SK-N-SH (cell line): ENCODE measurements at regions not wholly inside any gene's neighbourhood (a gene's known extent, or its start where the extent isn't known, plus 50 kb on each side); places are given as distances from the start of the nearest gene placed in this dataset.

Experiments
- CTCF ChIA-PET: fragments of 300-600, 350-600 bp; formaldehyde crosslinking; extraction: SDS; loops from one replicate; lab custom pipeline; 2021; lab: Yijun Ruan, JAX
- POLR2A ChIA-PET: fragments of 350-600 bp; sonication (Branson Sonifier 250); formaldehyde crosslinking; extraction: SDS; loops from one replicate; lab custom pipeline; 2020; ENCODE audit warnings: antibody characterized with exemption, inconsistent platforms; lab: Yijun Ruan, JAX
- DNase-seq: peaks from one replicate; pipeline ENCODE4 v3.0.0; 2012
- H2AFZ ChIP-seq: fragments of 200-600 bp; sonication (generic); 2 replicates; pipeline ENCODE4 v1.8.1; 2016; ENCODE audit warnings: antibody characterized with exemption, mild to moderate bottlenecking, low read depth
- H3F3A ChIP-seq: fragments of 200-600 bp; sonication (generic); replicated peaks from 2 replicates; pipeline ENCODE3; 2016; ENCODE audit warnings: antibody characterized with exemption, mild to moderate bottlenecking; ENCODE audit not compliant: insufficient read depth
- H3K27ac ChIP-seq, 2 experiments: fragments of 200-500 bp in 1 of 2; fragments of 200-600 bp in 1 of 2; sonication (Bioruptor generic) in 1 of 2; sonication (generic), shearing (Covaris generic) in 1 of 2; 2 replicates each; pipeline versions ENCODE4 v1.5.1 to v1.6.1; 2014 to 2016; ENCODE audit warnings: low read depth in 2 of 2, inconsistent platforms in 1 of 2, low read length in 1 of 2, mild to moderate bottlenecking in 1 of 2, mixed read lengths in 1 of 2
- H3K27me3 ChIP-seq: fragments of 200-600 bp; sonication (generic), shearing (Covaris generic); 2 replicates; pipeline ENCODE4 v1.6.1; 2016; ENCODE audit warnings: mixed run types; ENCODE audit not compliant: insufficient read depth
- H3K36me3 ChIP-seq, 2 experiments: fragments of 200-500 bp in 1 of 2; fragments of 200-600 bp in 1 of 2; sonication (Bioruptor generic) in 1 of 2; sonication (generic) in 1 of 2; replicated peaks in 1 of 2; 2 replicates each; pipeline versions ENCODE3 to v1.5.1; 2014 to 2016; ENCODE audit warnings: low read length in 1 of 2, mild to moderate bottlenecking in 1 of 2; ENCODE audit not compliant: insufficient read depth in 2 of 2, control insufficient read depth in 1 of 2
- H3K4me1 ChIP-seq, 2 experiments: fragments of 200-500 bp in 1 of 2; fragments of 200-600 bp in 1 of 2; sonication (Bioruptor generic) in 1 of 2; sonication (generic), shearing (Covaris generic) in 1 of 2; 2 replicates each; pipeline versions ENCODE4 v1.5.1 to v1.6.1; 2014 to 2016; ENCODE audit warnings: low read depth in 1 of 2, low read length in 1 of 2, mixed run types in 1 of 2; ENCODE audit not compliant: insufficient read depth in 2 of 2, control insufficient read depth in 1 of 2
- H3K4me2 ChIP-seq: fragments of 200-600 bp; sonication (generic), shearing (Covaris generic); 2 replicates; pipeline ENCODE4 v1.6.1; 2017; ENCODE audit warnings: mixed run types
- H3K4me3 ChIP-seq, 2 experiments: fragments of 200-500 bp in 1 of 2; fragments of 200-600 bp in 1 of 2; sonication (Bioruptor generic) in 1 of 2; sonication (generic), shearing (Covaris generic) in 1 of 2; 2 replicates each; pipeline versions ENCODE4 v1.5.1 to v1.8.1; 2014 to 2016; ENCODE audit warnings: low read depth in 2 of 2, inconsistent platforms in 1 of 2, low read length in 1 of 2, mild to moderate bottlenecking in 1 of 2, mixed read lengths in 1 of 2, moderate library complexity in 1 of 2
- H3K79me2 ChIP-seq: fragments of 200-600 bp; sonication (generic); 2 replicates; pipeline ENCODE4 v1.8.1; 2017; ENCODE audit warnings: mild to moderate bottlenecking; ENCODE audit not compliant: insufficient read depth
- H3K9ac ChIP-seq: fragments of 200-600 bp; sonication (generic); 2 replicates; pipeline ENCODE4 v1.6.1; 2017; ENCODE audit warnings: mixed run types
- H3K9me2 ChIP-seq: fragments of 200-600 bp; sonication (generic); 2 replicates; pipeline ENCODE4 v1.6.1; 2017; ENCODE audit warnings: mixed run types
- H3K9me3 ChIP-seq: fragments of 200-600 bp; sonication (generic); 2 replicates; pipeline ENCODE4 v1.6.1; 2017; ENCODE audit warnings: mixed run types, mild to moderate bottlenecking, moderate library complexity
- H4K20me1 ChIP-seq: fragments of 200-600 bp; sonication (generic); 2 replicates; pipeline ENCODE4 v1.6.1; 2017; ENCODE audit warnings: mild to moderate bottlenecking, mixed run types; ENCODE audit not compliant: insufficient read depth
- CHD2 ChIP-seq: fragments of 150-350 bp; IDR thresholded peaks from 2 replicates; pipeline ENCODE4 v1.6.1; 2018; ENCODE audit warnings: low read length; ENCODE audit not compliant: partially characterized antibody
- CTCF ChIP-seq: fragments of 200-600 bp; sonication (generic); IDR thresholded peaks from 2 replicates; pipeline ENCODE4 v1.6.1; 2017; ENCODE audit warnings: antibody characterized with exemption, mild to moderate bottlenecking, moderate library complexity
- EP300 ChIP-seq, 2 experiments: IDR thresholded peaks; 2 replicates each; pipeline versions ENCODE4 v1.4.0 to v1.6.1; 2012; ENCODE audit warnings: borderline replicate concordance in 1 of 2, low read depth in 1 of 2, low read length in 1 of 2
- FOSL2 ChIP-seq: IDR thresholded peaks from 2 replicates; pipeline ENCODE4 v1.4.0; 2012; ENCODE audit warnings: low read depth, mild to moderate bottlenecking, moderate library complexity, borderline replicate concordance
- FOXJ3 ChIP-seq: sonication (generic); formaldehyde crosslinking; IDR thresholded peaks from 2 replicates; pipeline ENCODE4 v1.5.1; 2020; ENCODE audit warnings: mild to moderate bottlenecking, missing genetic modification reagents
- FOXM1 ChIP-seq: IDR thresholded peaks from 2 replicates; pipeline ENCODE4 v1.4.0; 2012; ENCODE audit warnings: low read depth, mild to moderate bottlenecking
- GATA2 ChIP-seq: sonication (generic); formaldehyde crosslinking; IDR thresholded peaks from 2 replicates; pipeline ENCODE4 v1.5.0; 2020; ENCODE audit warnings: mild to moderate bottlenecking, missing genetic modification reagents
- IRF3 ChIP-seq: fragments of 150-350 bp; IDR thresholded peaks from 2 replicates; pipeline ENCODE4 v1.6.1; 2016; ENCODE audit warnings: mild to moderate bottlenecking, low read depth, low read length
- MAX ChIP-seq: IDR thresholded peaks from 2 replicates; pipeline ENCODE4 v1.4.0; 2012; ENCODE audit warnings: low read depth
- NFIC ChIP-seq: IDR thresholded peaks from 2 replicates; pipeline ENCODE4 v1.4.0; 2012; ENCODE audit warnings: borderline replicate concordance
- NRF1 ChIP-seq: IDR thresholded peaks from 2 replicates; pipeline ENCODE4 v1.6.1; 2012; ENCODE audit warnings: low read depth, mild to moderate bottlenecking, low read length
- PBX3 ChIP-seq: IDR thresholded peaks from 2 replicates; pipeline ENCODE4; 2012
- POLR2AphosphoS5 ChIP-seq: IDR thresholded peaks from 2 replicates; pipeline ENCODE4 v1.6.1; 2012; ENCODE audit warnings: low read depth, low read length
- REST ChIP-seq: IDR thresholded peaks from 2 replicates; pipeline ENCODE4 v1.6.1; 2012; ENCODE audit warnings: mild to moderate bottlenecking, low read depth, low read length, moderate library complexity
- RXRA ChIP-seq: IDR thresholded peaks from 2 replicates; pipeline ENCODE4 v1.4.0; 2012; ENCODE audit warnings: low read depth, mild to moderate bottlenecking, borderline replicate concordance
- TAF1 ChIP-seq: IDR thresholded peaks from 2 replicates; pipeline ENCODE4 v1.6.1; 2012; ENCODE audit warnings: low read depth, mild to moderate bottlenecking, low read length, moderate library complexity, borderline replicate concordance
- USF2 ChIP-seq: fragments of 150-350 bp; IDR thresholded peaks from 2 replicates; pipeline ENCODE4 v1.6.1; 2017; ENCODE audit warnings: antibody characterized with exemption, low read length, low read depth, borderline replicate concordance
- WGBS: methylation state at CpG from one replicate; pipeline ENCODE4 v1.1.6; 2017; ENCODE audit warnings: low lambda C conversion rate; 5-methylcytosine and 5-hydroxymethylcytosine counted together

GRCh38 chr9:30089428-30089827 lies 2295.0 kb upstream of the ACO1 start:
- ChIA-PET CTCF (no interaction called here), POLR2A (no interaction called here)
- Histone ChIP-seq H3K9me2 (no peaks in the 10 kb centered on the region), H3K79me2 (no peaks in the 10 kb centered on the region), H3F3A (no peaks in the 10 kb centered on the region), H2AFZ (no peak overlapping the region), H3K9me3 (no peaks in the 10 kb centered on the region), H3K27ac (no peak overlapping the region), H3K27me3 (no peaks in the 10 kb centered on the region), H4K20me1 (no peaks in the 10 kb centered on the region), H3K4me3 (no peak overlapping the region), H3K4me2 (no peak overlapping the region), H3K36me3 (no peaks in the 10 kb centered on the region), H3K4me1 (no peaks in the 10 kb centered on the region), H3K9ac (no peak overlapping the region)
- TF ChIP-seq PBX3 (no peak), POLR2AphosphoS5 (no peak), FOXJ3 (CRISPR knock-in tag) (no peak), MAX (no peak), GATA2 (CRISPR knock-in tag) (no peak), FOXM1 (no peak), RXRA (no peak), IRF3 (no peak), CTCF (no peak), FOSL2 (no peak), CHD2 (no peak), NRF1 (no peak), REST (no peak), EP300 (IDR thresholded peaks at IDR 0.05; ENCODE audit: borderline replicate concordance in 1 of 2, low read depth in 1 of 2, low read length in 1 of 2) (no peak), NFIC (no peak), TAF1 (no peak), USF2 (no peak)
- no peak for DNase-seq
- 71% methylated on average over 5 of the region's 5 CpGs for WGBS
